Spleen (tissue), 11 donors: ENCODE measurements at regions not wholly inside any gene's neighbourhood (a gene's known extent, or its start where the extent isn't known, plus 50 kb on each side); places are given as distances from the start of the nearest gene placed in this dataset.

Experiments used
- DNase-seq: peaks from one replicate; pipeline ENCODE4 v3.0.0-alpha.2; 2020
- H3K27ac ChIP-seq, 8 donors: fragments of 200-600 bp; sonication (generic) in 7 of 8; 1 replicate in 4 of 8; 2 replicates in 4 of 8; pipeline versions ENCODE4 v1.5.0 to v1.8.0; 2016 to 2021; ENCODE audit warnings: inconsistent platforms in 4 of 8, mild to moderate bottlenecking in 4 of 8, moderate library complexity in 1 of 8
- H3K27me3 ChIP-seq, 7 donors: fragments of 200-600 bp; sonication (generic) in 6 of 7; replicated peaks in 1 of 7; 1 replicate in 4 of 7; 2 replicates in 3 of 7; pipeline versions ENCODE4 v1.5.0 to v1.8.0; 2016 to 2021; ENCODE audit warnings: inconsistent platforms in 3 of 7, mild to moderate bottlenecking in 1 of 7
- H3K36me3 ChIP-seq, 6 donors: fragments of 200-600 bp; sonication (generic) in 5 of 6; 1 replicate in 4 of 6; 2 replicates in 2 of 6; pipeline versions ENCODE4 v1.5.0 to v1.8.0; 2016 to 2021; ENCODE audit warnings: inconsistent platforms in 2 of 6
- H3K4me1 ChIP-seq, 6 donors: fragments of 200-600 bp; sonication (generic) in 5 of 6; 1 replicate in 3 of 6; 2 replicates in 3 of 6; pipeline versions ENCODE4 v1.5.0 to v1.8.0; 2016 to 2021; ENCODE audit warnings: inconsistent platforms in 3 of 6
- H3K4me3 ChIP-seq, 8 donors: fragments of 200-600 bp; sonication (generic) in 7 of 8; 1 replicate in 4 of 8; 2 replicates in 4 of 8; pipeline versions ENCODE4 v1.5.0 to v1.8.0; 2016 to 2021; ENCODE audit warnings: inconsistent platforms in 4 of 8, mild to moderate bottlenecking in 4 of 8, moderate library complexity in 2 of 8
- H3K9me3 ChIP-seq, 8 donors: fragments of 200-600 bp; sonication (generic) in 7 of 8; 1 replicate in 4 of 8; 2 replicates in 4 of 8; pipeline versions ENCODE4 v1.5.0 to v1.8.0; 2016 to 2021; ENCODE audit warnings: inconsistent platforms in 4 of 8
- CTCF ChIP-seq, 11 experiments: fragments of 200-600 bp in 7 of 11; fragments of 450-650 bp in 4 of 11; sonication (generic) in 4 of 11; IDR thresholded peaks in 8 of 11; conservative IDR thresholded peaks in 3 of 11; 1 replicate in 7 of 11; 2 replicates in 4 of 11; pipeline versions ENCODE4 v1.4.0 to v1.8.0; 2016 to 2021; ENCODE audit warnings: antibody characterized with exemption in 11 of 11, inconsistent platforms in 4 of 11, mild to moderate bottlenecking in 1 of 11
- POLR2A ChIP-seq, 3 donors: fragments of 450-650 bp; IDR thresholded peaks; one replicate each; pipeline ENCODE4 v1.5.1; 2017; ENCODE audit warnings: antibody characterized with exemption in 3 of 3, mild to moderate bottlenecking in 1 of 3
- POLR2AphosphoS5 ChIP-seq, 3 donors: sonication (generic); formaldehyde crosslinking; IDR thresholded peaks; one replicate each; pipeline ENCODE4 v1.5.1; 2017; ENCODE audit warnings: antibody characterized with exemption in 3 of 3
- WGBS, 5 donors: extraction: QIAGEN DNeasy Blood & Tissue Kit in 3 of 5; methylation state at CpG; one replicate each; pipeline versions ENCODE4 v1.1.5 to v1.1.7; 2013 to 2018; 5-methylcytosine and 5-hydroxymethylcytosine counted together
- intact Hi-C: fragments of 100-400 bp; cut with DNase I; formaldehyde crosslinking; loops from one replicate; pipeline ENCODE4 v1.15.0; 2023; ENCODE audit warnings: low total_unique reads
- donor health status: healthy with polysubstance abuse.
- donor health status: DM: no; HTN: no; CAD: no; lungs with moderate emphysema.
- donor health status: DM: no; HTN: no; CAD: no.
- donor health status: Bipolar disorder and iron deficiency.
- donor health status: healthy.
- donor health status: DM: no; HTN: no; CAD: no.
- donor health status: DM: yes; HTN: yes; CAD: no.

GRCh38 chr18:22499421-22499820, 81.7 kb upstream of the CTAGE1 start:
- intact Hi-C loops, result loop anchor here (10.0 kb wide), 1 partner anchor 55 kb away; no protein-coding TSS in a partner anchor
- TF ChIP-seq POLR2A (IDR thresholded peaks at IDR 0.05) (no peak), POLR2AphosphoS5 (IDR thresholded peaks at IDR 0.05) (no peak), CTCF (IDR thresholded peaks at IDR 0.05 in 8 of 11, conservative IDR thresholded peaks at IDR 0.05 in 3 of 11) (no peak)
- H3K27ac ChIP-seq, result no peak overlapping the region
- peaks cover 0 to 11% (median 5%) of the 10 kb centered on the region in 8 donors for H3K9me3 ChIP-seq
- no peaks in the 10 kb centered on the region for H3K4me1 ChIP-seq
- no peaks in the 10 kb centered on the region for H3K27me3 ChIP-seq
- no peak for DNase-seq
- no peaks in the 10 kb centered on the region for H3K36me3 ChIP-seq
- H3K4me3 ChIP-seq, result no peak overlapping the region

- WGBS, 5 donors, result 86 to 98% (median 91%) methylated on average over 3 of the region's 3 CpGs
- TF ChIP-seq CTCF (IDR thresholded peaks at IDR 0.05 in 8 of 11, conservative IDR thresholded peaks at IDR 0.05 in 3 of 11) (no peak), POLR2AphosphoS5 (IDR thresholded peaks at IDR 0.05) (peak in 1 of 3 donors; percentile 51)
- DNase-seq, result no peak
- Histone ChIP-seq H3K27ac (peak overlapping the region in 2 of 8 donors; percentile 20 to 32), H3K4me3 (no peak overlapping the region), H3K27me3 (no peaks in the 10 kb centered on the region), H3K36me3 (no peaks in the 10 kb centered on the region), H3K9me3 (peaks cover 0 to 4% (median 0%) of the 10 kb centered on the region in 8 donors), H3K4me1 (no peaks in the 10 kb centered on the region)
- intact Hi-C loops, result no loop called here
Observed at GRCh38 chr18:22503803-22504202, 86.1 kb upstream of the CTAGE1 start.

- DNase-seq, result no peak
- 80 to 94% (median 90%) methylated on average over 2 of the region's 2 CpGs for WGBS, 5 donors
- H3K27me3 ChIP-seq, result no peaks in the 10 kb centered on the region
- H3K9me3 ChIP-seq, result peaks cover 0 to 4% (median 0%) of the 10 kb centered on the region in 8 donors
- intact Hi-C loops, result no loop called here
- H3K4me1 ChIP-seq, result no peaks in the 10 kb centered on the region
- no peak overlapping the region for H3K4me3 ChIP-seq
- no peaks in the 10 kb centered on the region for H3K36me3 ChIP-seq
- TF ChIP-seq CTCF (IDR thresholded peaks at IDR 0.05 in 8 of 11, conservative IDR thresholded peaks at IDR 0.05 in 3 of 11) (no peak), POLR2AphosphoS5 (IDR thresholded peaks at IDR 0.05) (no peak), POLR2A (IDR thresholded peaks at IDR 0.05) (no peak)
- peak overlapping the region in 3 of 8 donors; percentile 7 to 32 (median 20) for H3K27ac ChIP-seq
Observed at GRCh38 chr18:22504251-22505030, 86.7 kb upstream of the CTAGE1 start.

- no peak for DNase-seq
Observed at GRCh38 chr18:22505141-22505591, 87.5 kb upstream of the CTAGE1 start.

More at GRCh38 chr18:22505141-22505591, 87.5 kb upstream of the CTAGE1 start:
- Histone ChIP-seq H3K4me3 (no peak overlapping the region), H3K36me3 (no peaks in the 10 kb centered on the region), H3K9me3 (peaks cover 0 to 4% (median 0%) of the 10 kb centered on the region in 8 donors), H3K27me3 (no peaks in the 10 kb centered on the region), H3K4me1 (no peaks in the 10 kb centered on the region), H3K27ac (peak overlapping the region in 3 of 8 donors; percentile 7 to 32 (median 31))
- 41 to 66% (median 48%) methylated on average over 1 of the region's 1 CpG for WGBS, 5 donors
- intact Hi-C loops, result no loop called here
- TF ChIP-seq POLR2A (IDR thresholded peaks at IDR 0.05) (no peak), POLR2AphosphoS5 (IDR thresholded peaks at IDR 0.05) (no peak), CTCF (IDR thresholded peaks at IDR 0.05 in 8 of 11, conservative IDR thresholded peaks at IDR 0.05 in 3 of 11) (no peak)
